ENCODE measurements at regions not wholly inside any gene's neighbourhood (a gene's known extent, or its start where the extent isn't known, plus 50 kb on each side); places are given as distances from the start of the nearest gene placed in this dataset.

GRCh38 chr4:125191232-125191631 lies 123.5 kb upstream of the FAT4 start:
- TF ChIP-seq, protein P1, sequence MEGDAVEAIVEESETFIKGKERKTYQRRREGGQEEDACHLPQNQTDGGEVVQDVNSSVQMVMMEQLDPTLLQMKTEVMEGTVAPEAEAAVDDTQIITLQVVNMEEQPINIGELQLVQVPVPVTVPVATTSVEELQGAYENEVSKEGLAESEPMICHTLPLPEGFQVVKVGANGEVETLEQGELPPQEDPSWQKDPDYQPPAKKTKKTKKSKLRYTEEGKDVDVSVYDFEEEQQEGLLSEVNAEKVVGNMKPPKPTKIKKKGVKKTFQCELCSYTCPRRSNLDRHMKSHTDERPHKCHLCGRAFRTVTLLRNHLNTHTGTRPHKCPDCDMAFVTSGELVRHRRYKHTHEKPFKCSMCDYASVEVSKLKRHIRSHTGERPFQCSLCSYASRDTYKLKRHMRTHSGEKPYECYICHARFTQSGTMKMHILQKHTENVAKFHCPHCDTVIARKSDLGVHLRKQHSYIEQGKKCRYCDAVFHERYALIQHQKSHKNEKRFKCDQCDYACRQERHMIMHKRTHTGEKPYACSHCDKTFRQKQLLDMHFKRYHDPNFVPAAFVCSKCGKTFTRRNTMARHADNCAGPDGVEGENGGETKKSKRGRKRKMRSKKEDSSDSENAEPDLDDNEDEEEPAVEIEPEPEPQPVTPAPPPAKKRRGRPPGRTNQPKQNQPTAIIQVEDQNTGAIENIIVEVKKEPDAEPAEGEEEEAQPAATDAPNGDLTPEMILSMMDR (conservative IDR thresholded peaks at IDR 0.05): no peak
- TF ChIP-seq ZFX (IDR thresholded peaks at IDR 0.05): no peak
